Jurkat, Clone E6-1 (cell line): ENCODE measurements at regions not wholly inside any gene's neighbourhood (a gene's known extent, or its start where the extent isn't known, plus 50 kb on each side); places are given as distances from the start of the nearest gene placed in this dataset.
"Not testable (repeated sequence)": the region's sequence is repeated elsewhere in the genome, so short reads cannot be mapped to it uniquely, and the experiment has no call there.

Experiments
- DNase-seq: peaks from one replicate; pipeline ENCODE4 v3.0.0-alpha.2; 2011; ENCODE audit warnings: low read depth, low spot score
- H3K4me3 ChIP-seq: 2 replicates; pipeline ENCODE4 v1.5.1; 2011; ENCODE audit warnings: mild to moderate bottlenecking, low read length, control low read depth, moderate library complexity

- no peak for DNase-seq
- no peak overlapping the region for H3K4me3 ChIP-seq
These were observed 55.6 kb downstream of the OR4C45 start for GRCh38 chr11:50088231-50088630.

DNA sequence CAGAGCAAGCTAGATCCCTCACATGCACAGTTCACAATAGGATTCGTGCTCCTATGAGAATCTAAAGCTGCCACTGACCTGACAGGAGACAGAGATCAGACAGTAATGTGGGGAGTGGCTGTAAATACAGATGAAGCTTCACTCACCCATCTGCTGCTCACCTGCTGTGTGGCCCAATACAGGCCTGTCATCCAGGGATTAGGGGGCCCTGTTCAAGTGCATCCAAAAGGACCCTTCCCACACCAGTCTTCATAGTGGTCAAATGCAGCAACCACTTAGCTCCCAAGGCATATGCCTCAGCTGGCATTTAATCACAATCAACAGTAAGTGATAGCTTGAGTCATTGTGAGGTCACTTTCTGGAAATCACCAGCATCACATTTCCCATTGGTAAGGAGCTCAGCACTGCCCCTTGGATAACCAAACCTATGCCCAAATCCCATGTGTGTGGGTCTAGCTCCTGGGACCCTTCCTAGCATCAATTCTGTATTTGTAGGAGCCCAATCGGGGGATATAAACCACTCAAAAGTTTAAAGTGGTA, 65.6 kb downstream of the OR4C45 start:
- H3K4me3 ChIP-seq = no peak overlapping the region
- DNase-seq = no peak

DNA sequence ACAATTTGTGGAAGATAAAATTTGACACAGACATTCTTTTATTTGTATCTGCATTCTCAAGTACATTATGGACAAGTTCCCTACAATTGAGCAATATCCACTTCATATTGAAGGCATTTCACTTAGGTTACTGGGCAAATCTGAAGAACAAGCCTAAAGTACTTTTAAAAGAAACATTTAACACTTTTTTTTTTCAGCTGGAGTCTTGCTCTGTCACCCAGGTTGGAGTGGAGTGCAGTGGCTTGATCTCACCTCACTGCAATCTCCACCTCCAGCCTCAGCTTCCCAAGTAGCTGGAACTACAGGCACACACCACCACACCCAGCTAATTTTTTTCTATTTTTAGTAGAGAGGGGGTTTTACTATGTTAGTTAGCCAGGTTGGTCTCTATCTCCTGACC, 70.2 kb downstream of the OR4C45 start:
- no peak overlapping the region for H3K4me3 ChIP-seq
- no peak for DNase-seq

GRCh38 chr11:50140686-50141085, 108.0 kb downstream of the OR4C45 start:
- H3K4me3 ChIP-seq, DNase-seq: not testable (repeated sequence)

GRCh38 chr11:50146308-50146707, 113.6 kb downstream of the OR4C45 start:
- not testable (repeated sequence) for H3K4me3 ChIP-seq, DNase-seq

- H3K4me3 ChIP-seq, DNase-seq: not testable (repeated sequence)
These were observed 115.3 kb downstream of the OR4C45 start for GRCh38 chr11:50147946-50148345.

DNA sequence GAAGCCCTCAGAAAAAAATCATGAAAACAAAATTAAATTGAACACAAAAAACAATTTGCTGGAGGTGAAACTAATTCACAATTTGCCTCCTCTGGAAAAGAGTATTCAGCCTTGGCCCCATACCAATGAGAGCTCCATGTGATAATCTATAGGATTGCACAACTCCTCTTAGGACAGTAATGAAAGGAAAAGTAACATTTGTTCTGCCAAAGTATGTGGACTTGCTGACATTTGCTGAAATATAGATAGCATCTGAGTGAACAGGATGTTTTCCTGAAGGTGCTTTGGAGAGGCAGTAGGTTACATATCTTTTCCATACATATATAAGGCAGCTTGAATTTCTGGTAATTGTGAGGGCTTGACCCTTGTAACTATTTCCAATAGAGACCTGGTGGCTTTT, 122.8 kb downstream of the OR4C45 start:
- DNase-seq = no peak
- H3K4me3 ChIP-seq = no peak overlapping the region

- DNase-seq = no peak
These were observed 131.4 kb downstream of the OR4C45 start for GRCh38 chr11:50164050-50164449.

DNA sequence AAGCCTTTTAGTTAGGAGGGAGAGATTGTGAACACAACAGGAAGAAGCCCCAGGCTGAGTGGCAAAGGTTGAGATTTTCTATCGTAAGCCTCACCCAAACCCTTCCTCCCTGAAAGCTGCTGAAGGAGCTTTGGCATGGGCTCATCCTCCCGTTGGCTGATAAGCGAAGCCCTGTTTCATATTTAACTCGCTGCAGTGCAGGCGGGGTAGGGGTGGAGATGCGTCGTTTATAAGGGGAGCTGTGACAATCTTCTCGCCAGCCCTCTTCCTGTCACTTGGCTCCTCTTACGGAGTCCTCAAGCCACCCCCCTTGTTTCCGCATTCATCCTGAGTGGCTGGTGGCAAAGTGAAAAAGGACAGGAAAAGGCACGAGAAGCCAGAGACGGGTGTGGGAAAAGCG, 137.0 kb downstream of the OR4C45 start:
- DNase-seq = no peak
- H3K4me3 ChIP-seq = no peak overlapping the region

More at GRCh38 chr11:50164050-50164449, 131.4 kb downstream of the OR4C45 start:
- no peak overlapping the region for H3K4me3 ChIP-seq

DNA sequence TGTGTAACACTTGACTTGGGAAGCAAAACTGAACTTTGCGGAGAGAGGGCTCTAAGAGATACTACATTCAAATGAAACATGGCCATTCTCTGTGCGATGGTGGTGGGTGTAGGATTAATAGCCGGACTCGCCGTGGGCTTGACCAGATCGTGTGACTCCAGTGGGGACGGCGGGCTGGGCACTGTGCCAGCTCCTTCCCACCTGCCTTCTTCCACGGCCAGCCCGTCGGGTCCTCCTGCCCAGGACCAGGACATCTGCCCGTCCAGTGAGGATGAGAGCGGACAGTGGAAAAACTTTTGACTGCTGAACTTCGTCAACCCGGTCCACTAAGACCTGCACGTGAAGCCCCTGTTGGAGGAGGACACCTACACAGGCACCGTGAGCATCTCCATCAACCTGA, 137.4 kb downstream of the OR4C45 start:
- no peak for DNase-seq
- no peak overlapping the region for H3K4me3 ChIP-seq

DNA sequence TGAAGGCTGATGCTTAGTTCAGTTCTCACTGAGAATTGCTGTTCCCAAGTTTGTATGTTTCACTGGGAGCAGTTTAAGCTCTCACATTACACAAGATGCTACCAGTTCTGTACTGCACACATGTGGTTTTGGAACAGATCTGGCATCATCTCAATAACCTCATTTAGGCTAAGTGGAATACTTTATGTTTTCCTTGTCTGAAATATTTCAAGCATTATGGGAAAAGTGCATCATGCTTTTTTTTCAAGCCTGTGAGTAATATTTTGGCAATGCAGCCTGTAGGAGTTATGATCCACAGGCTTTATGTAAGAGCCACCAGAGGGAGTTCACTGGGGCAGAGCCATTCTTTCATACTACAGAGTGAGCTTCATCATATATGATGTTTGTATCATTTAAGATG, 141.5 kb downstream of the OR4C45 start:
- H3K4me3 ChIP-seq = no peak overlapping the region
- no peak for DNase-seq

DNA sequence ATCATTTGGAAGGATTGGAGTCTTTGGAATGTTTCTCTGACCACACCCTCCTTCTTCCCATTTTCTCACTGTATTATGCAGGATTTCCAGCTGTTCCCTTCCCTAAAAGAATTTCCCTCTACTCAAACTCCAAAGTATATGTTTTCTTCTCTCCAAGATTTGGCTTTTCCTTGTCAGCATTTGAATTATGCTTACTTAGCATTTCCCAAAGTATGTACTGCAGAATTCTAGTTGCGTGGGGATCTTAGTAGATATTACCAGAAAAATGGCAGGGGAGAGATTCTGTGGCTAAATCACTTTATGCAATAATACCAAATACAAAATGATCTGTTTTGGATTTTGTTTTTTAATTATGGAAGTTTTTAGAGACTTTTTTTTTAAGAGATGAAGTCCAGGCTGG, 142.3 kb downstream of the OR4C45 start:
- DNase-seq = no peak
- H3K4me3 ChIP-seq = no peak overlapping the region

- H3K4me3 ChIP-seq = no peak overlapping the region
- DNase-seq = no peak
These were observed 146.1 kb downstream of the OR4C45 start for GRCh38 chr11:50178737-50179136.

DNA sequence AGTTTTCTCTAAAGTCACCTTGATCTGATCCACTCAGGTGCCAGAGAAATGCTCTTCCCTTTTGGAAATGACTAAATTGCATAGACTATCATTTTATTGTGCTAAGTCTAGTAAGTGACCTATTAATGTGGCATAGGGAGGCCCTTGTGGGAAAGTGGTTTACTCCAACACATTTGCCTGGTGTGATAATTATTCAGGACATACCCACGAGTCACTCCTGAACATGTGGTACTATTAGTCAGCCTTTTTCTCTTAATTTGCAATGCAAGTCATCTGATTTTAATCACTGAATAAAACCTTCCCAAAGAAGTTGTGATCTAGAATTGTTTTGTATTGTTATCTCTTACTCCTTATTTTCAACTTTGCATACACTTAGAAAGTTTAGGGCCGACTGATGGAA, 148.7 kb downstream of the OR4C45 start:
- DNase-seq = no peak
- H3K4me3 ChIP-seq = no peak overlapping the region

- DNase-seq = no peak
- no peak overlapping the region for H3K4me3 ChIP-seq
These were observed 149.8 kb downstream of the OR4C45 start for GRCh38 chr11:50182486-50182885.

- not testable (repeated sequence) for DNase-seq, H3K4me3 ChIP-seq
These were observed 150.5 kb downstream of the OR4C45 start for GRCh38 chr11:50183170-50183569.

DNA sequence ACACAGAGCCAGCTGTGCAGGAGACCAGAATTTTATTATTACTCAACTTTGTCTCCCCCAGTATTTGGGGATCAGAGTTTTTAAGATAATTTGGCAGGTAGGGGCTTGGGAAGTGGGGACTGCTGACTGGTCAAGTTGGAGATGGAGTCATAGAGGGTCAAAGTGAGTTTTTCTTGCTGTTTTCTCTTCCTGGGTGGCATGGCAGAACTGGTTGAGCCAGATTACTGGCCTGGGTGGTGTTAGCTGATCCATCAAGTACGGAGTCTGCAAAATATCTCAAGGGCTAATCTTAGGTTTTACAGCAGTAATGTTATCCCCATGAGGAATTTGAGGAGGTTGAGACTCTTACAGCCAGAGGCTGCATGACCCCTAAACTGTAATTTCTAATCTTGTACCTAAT, 153.5 kb downstream of the OR4C45 start:
- no peak overlapping the region for H3K4me3 ChIP-seq
- DNase-seq = no peak

DNA sequence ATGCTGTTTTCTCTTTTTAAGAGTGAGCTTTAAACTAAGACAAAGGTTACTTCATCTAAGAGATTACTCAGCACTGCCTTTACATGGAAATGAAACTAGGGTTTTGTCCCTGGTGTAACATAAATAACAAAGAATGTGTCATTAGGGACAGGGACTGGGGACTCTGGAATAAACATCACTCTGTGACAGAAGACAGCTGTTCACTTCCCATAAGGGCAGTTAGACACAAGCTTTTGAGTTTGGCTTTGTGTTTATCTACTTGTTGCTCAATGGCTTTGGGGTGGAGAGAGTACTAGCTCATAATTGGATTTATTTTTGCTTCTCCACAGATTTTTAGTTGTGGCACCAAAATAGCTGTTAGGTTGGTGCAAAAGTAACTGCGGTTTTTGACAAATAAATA, 154.5 kb downstream of the OR4C45 start:
- no peak overlapping the region for H3K4me3 ChIP-seq
- no peak for DNase-seq

- no peak overlapping the region for H3K4me3 ChIP-seq
- DNase-seq = no peak
These were observed 155.4 kb downstream of the OR4C45 start for GRCh38 chr11:50188040-50188439.

- no peak overlapping the region for H3K4me3 ChIP-seq
- no peak for DNase-seq
These were observed 160.1 kb downstream of the OR4C45 start for GRCh38 chr11:50192743-50193142.

GRCh38 chr11:50214376-50214775, 181.7 kb downstream of the OR4C45 start:
- no peak for DNase-seq
- H3K4me3 ChIP-seq = no peak overlapping the region

DNA sequence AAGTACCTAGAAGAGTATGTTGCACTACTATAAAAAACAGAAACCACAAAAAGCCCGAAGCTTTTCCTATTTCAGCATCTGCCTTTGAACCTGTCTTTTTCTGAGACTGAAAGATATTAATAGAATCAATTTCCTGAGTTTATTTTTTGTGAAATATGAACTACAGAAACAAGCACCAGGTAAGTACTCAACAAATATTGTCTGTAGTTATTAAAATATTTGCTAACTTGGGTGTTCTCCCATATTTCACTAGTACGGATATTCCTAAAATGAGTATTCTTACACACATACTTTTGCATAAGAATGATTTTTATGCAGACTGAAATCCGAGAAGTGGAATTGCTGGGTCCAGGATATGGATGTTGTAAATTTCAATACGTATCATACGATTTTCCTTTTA, 188.0 kb downstream of the OR4C45 start:
- H3K4me3 ChIP-seq = no peak overlapping the region
- DNase-seq = no peak
